DOHH2 (cell line): ENCODE measurements at regions not wholly inside any gene's neighbourhood (a gene's known extent, or its start where the extent isn't known, plus 50 kb on each side); places are given as distances from the start of the nearest gene placed in this dataset.
"Not testable (repeated sequence)": the region's sequence is repeated elsewhere in the genome, so short reads cannot be mapped to it uniquely, and the experiment has no call there.

Experiments used
- EZH2phosphoT487 ChIP-seq: fragments of 200-600 bp; sonication (generic); IDR thresholded peaks from 2 replicates; pipeline ENCODE4 v1.6.1; 2017; ENCODE audit warnings: borderline replicate concordance, mild to moderate bottlenecking, antibody characterized with exemption, low read length, moderate library complexity, mixed read lengths
- TF ChIP-seq, protein P1 (sequence below): fragments of 200-600 bp; sonication (generic); IDR thresholded peaks from one replicate; pipeline ENCODE4 v1.5.1; 2014; ENCODE audit warnings: antibody characterized with exemption, mild to moderate bottlenecking, low read depth, low read length; ENCODE audit not compliant: poor library complexity, severe bottlenecking

DNA sequence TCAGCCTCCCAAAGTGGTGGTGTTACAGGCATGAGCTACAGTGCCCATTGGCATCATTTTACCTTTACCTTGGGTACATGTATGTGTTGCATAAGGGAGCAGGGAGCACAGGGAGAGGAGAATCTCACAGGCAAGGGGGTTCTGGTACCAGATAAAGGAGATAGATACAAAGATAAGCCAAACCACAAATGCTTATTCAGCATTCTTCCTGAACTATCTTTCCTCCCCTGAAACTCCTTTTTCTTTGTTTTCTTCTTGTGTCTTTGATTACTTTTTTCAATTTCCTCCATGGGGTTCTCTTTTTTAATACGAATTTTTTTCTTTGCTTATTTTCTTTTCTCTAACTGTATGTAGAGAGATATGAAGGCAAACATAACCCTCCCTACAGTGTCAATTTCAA, 193.8 kb downstream of the SPDYE17 start:
- TF ChIP-seq, protein P1, sequence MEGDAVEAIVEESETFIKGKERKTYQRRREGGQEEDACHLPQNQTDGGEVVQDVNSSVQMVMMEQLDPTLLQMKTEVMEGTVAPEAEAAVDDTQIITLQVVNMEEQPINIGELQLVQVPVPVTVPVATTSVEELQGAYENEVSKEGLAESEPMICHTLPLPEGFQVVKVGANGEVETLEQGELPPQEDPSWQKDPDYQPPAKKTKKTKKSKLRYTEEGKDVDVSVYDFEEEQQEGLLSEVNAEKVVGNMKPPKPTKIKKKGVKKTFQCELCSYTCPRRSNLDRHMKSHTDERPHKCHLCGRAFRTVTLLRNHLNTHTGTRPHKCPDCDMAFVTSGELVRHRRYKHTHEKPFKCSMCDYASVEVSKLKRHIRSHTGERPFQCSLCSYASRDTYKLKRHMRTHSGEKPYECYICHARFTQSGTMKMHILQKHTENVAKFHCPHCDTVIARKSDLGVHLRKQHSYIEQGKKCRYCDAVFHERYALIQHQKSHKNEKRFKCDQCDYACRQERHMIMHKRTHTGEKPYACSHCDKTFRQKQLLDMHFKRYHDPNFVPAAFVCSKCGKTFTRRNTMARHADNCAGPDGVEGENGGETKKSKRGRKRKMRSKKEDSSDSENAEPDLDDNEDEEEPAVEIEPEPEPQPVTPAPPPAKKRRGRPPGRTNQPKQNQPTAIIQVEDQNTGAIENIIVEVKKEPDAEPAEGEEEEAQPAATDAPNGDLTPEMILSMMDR = not testable (repeated sequence)
- TF ChIP-seq EZH2phosphoT487 = not testable (repeated sequence)
